HG03354 (cell line): ENCODE measurements at regions not wholly inside any gene's neighbourhood (a gene's known extent, or its start where the extent isn't known, plus 50 kb on each side); places are given as distances from the start of the nearest gene placed in this dataset.

ENCODE experiments used
- ATAC-seq: cut with Tn5 transposase; IDR thresholded peaks from one replicate; pipeline ENCODE4 v1.9.1; 2021; ENCODE audit warnings: mild to moderate bottlenecking; ENCODE audit not compliant: unreplicated experiment, poor library complexity, severe bottlenecking

GRCh38 chr18:78108554-78108953, 858.9 kb downstream of the GALR1 start:
- no peak for ATAC-seq

GRCh38 chr18:78113136-78113939, 863.7 kb downstream of the GALR1 start:
- no peak for ATAC-seq

- ATAC-seq, result no peak
Measured at GRCh38 chr18:78113940-78114251, 864.2 kb downstream of the GALR1 start.

GRCh38 chr18:78115896-78116561, 863.6 kb upstream of the SALL3 start:
- ATAC-seq, result no peak

GRCh38 chr18:78123144-78123909, 856.3 kb upstream of the SALL3 start:
- no peak for ATAC-seq

GRCh38 chr18:78123926-78124797, 855.5 kb upstream of the SALL3 start:
- ATAC-seq, result no peak

GRCh38 chr18:78125206-78125896, 854.3 kb upstream of the SALL3 start:
- no peak for ATAC-seq

GRCh38 chr18:78126106-78126505, 853.5 kb upstream of the SALL3 start:
- no peak for ATAC-seq

GRCh38 chr18:78126536-78126935, 853.1 kb upstream of the SALL3 start:
- no peak for ATAC-seq

- ATAC-seq, result no peak
Measured at GRCh38 chr18:78127041-78127440, 852.6 kb upstream of the SALL3 start.

- no peak for ATAC-seq
Measured at GRCh38 chr18:78128004-78128403, 851.6 kb upstream of the SALL3 start.

- ATAC-seq, result no peak
Measured at GRCh38 chr18:78129260-78129659, 850.4 kb upstream of the SALL3 start.

- ATAC-seq, result no peak
Measured at GRCh38 chr18:78130232-78131195, 849.1 kb upstream of the SALL3 start.

- ATAC-seq, result no peak
Measured at GRCh38 chr18:78133729-78134128, 845.9 kb upstream of the SALL3 start.

- no peak for ATAC-seq
Measured at GRCh38 chr18:78136986-78137385, 842.6 kb upstream of the SALL3 start.

- no peak for ATAC-seq
Measured at GRCh38 chr18:78138983-78139496, 840.6 kb upstream of the SALL3 start.

GRCh38 chr18:78140294-78140693, 839.3 kb upstream of the SALL3 start:
- no peak for ATAC-seq

GRCh38 chr18:78144669-78145068, 834.9 kb upstream of the SALL3 start:
- ATAC-seq, result no peak
